ENCODE measurements at regions not wholly inside any gene's neighbourhood (a gene's known extent, or its start where the extent isn't known, plus 50 kb on each side); places are given as distances from the start of the nearest gene placed in this dataset.

- Histone ChIP-seq H3K9ac (ENCODE audit: low read length) (no peak overlapping the region), H3K4me3 (ENCODE audit: insufficient read depth, low read length, poor library complexity, severe bottlenecking) (no peak overlapping the region), H3K27ac (ENCODE audit: low read depth, low read length) (no peak overlapping the region), H3K36me3 (ENCODE audit: low read length) (no peaks in the 10 kb centered on the region), H3F3A (ENCODE audit: insufficient read depth) (no peaks in the 10 kb centered on the region), H3K4me2 (ENCODE audit: low read depth, low read length, poor library complexity, severe bottlenecking) (no peak overlapping the region), H2AFZ (ENCODE audit: low read depth, low read length, severe bottlenecking) (no peak overlapping the region), H3K9me3 (ENCODE audit: insufficient read depth, low read length) (no peaks in the 10 kb centered on the region), H4K20me1 (ENCODE audit: low read depth, low read length) (no peaks in the 10 kb centered on the region), H3K27me3 (ENCODE audit: low read length) (no peaks in the 10 kb centered on the region), H3K79me2 (ENCODE audit: insufficient read depth, low read length) (no peaks in the 10 kb centered on the region), H3K9me2 (replicated peaks; ENCODE audit: insufficient read depth, low read length) (no peaks in the 10 kb centered on the region; the same call in 1 of the 2 replicates)
- no peak for TF ChIP-seq EZH2phosphoT487 (conservative IDR thresholded peaks at IDR 0.05; ENCODE audit: low read length)
- no peak for TF ChIP-seq CTCF (IDR thresholded peaks at IDR 0.05; ENCODE audit: insufficient read depth, low read length, poor library complexity, severe bottlenecking)
These were observed 152.5 kb upstream of the AKR1E2 start for GRCh38 chr10:4673279-4674040.

GRCh38 chr10:4672201-4672600 is 153.8 kb upstream of the AKR1E2 start:
- no peaks in the 10 kb centered on the region for H3K9me3 ChIP-seq (ENCODE audit: insufficient read depth, low read length)
- no peak overlapping the region for H3K4me3 ChIP-seq (ENCODE audit: insufficient read depth, low read length, poor library complexity, severe bottlenecking)
- H3K27me3 ChIP-seq (ENCODE audit: low read length), result no peaks in the 10 kb centered on the region
- no peaks in the 10 kb centered on the region for H3K36me3 ChIP-seq (ENCODE audit: low read length)
- no peak overlapping the region for H2AFZ ChIP-seq (ENCODE audit: low read depth, low read length, severe bottlenecking)
- H3K9ac ChIP-seq (ENCODE audit: low read length), result no peak overlapping the region
- H3F3A ChIP-seq (ENCODE audit: insufficient read depth), result no peaks in the 10 kb centered on the region
- no peak overlapping the region for H3K4me2 ChIP-seq (ENCODE audit: low read depth, low read length, poor library complexity, severe bottlenecking)
- no peaks in the 10 kb centered on the region; the same call in 1 of the 2 replicates for H3K9me2 ChIP-seq (replicated peaks; ENCODE audit: insufficient read depth, low read length)
- no peak overlapping the region for H3K27ac ChIP-seq (ENCODE audit: low read depth, low read length)
- H3K79me2 ChIP-seq (ENCODE audit: insufficient read depth, low read length), result no peaks in the 10 kb centered on the region
- no peak for TF ChIP-seq CTCF (IDR thresholded peaks at IDR 0.05; ENCODE audit: insufficient read depth, low read length, poor library complexity, severe bottlenecking)
- no peak for TF ChIP-seq EZH2phosphoT487 (conservative IDR thresholded peaks at IDR 0.05; ENCODE audit: low read length)
- H4K20me1 ChIP-seq (ENCODE audit: low read depth, low read length), result no peaks in the 10 kb centered on the region

GRCh38 chr10:4671451-4672145 is 154.4 kb upstream of the AKR1E2 start:
- Histone ChIP-seq H3K9ac (ENCODE audit: low read length) (no peak overlapping the region), H3K9me2 (replicated peaks; ENCODE audit: insufficient read depth, low read length) (no peaks in the 10 kb centered on the region; the same call in 1 of the 2 replicates), H3K4me2 (ENCODE audit: low read depth, low read length, poor library complexity, severe bottlenecking) (no peak overlapping the region), H3K9me3 (ENCODE audit: insufficient read depth, low read length) (no peaks in the 10 kb centered on the region), H2AFZ (ENCODE audit: low read depth, low read length, severe bottlenecking) (no peak overlapping the region), H3K27ac (ENCODE audit: low read depth, low read length) (no peak overlapping the region), H3K27me3 (ENCODE audit: low read length) (no peaks in the 10 kb centered on the region), H4K20me1 (ENCODE audit: low read depth, low read length) (no peaks in the 10 kb centered on the region), H3K4me3 (ENCODE audit: insufficient read depth, low read length, poor library complexity, severe bottlenecking) (no peak overlapping the region), H3K36me3 (ENCODE audit: low read length) (no peaks in the 10 kb centered on the region), H3K79me2 (ENCODE audit: insufficient read depth, low read length) (no peaks in the 10 kb centered on the region), H3F3A (ENCODE audit: insufficient read depth) (no peaks in the 10 kb centered on the region)
- TF ChIP-seq EZH2phosphoT487 (conservative IDR thresholded peaks at IDR 0.05; ENCODE audit: low read length) (no peak), CTCF (IDR thresholded peaks at IDR 0.05; ENCODE audit: insufficient read depth, low read length, poor library complexity, severe bottlenecking) (no peak)
